Tibial nerve (tissue), 4 donors: ENCODE measurements at regions not wholly inside any gene's neighbourhood (a gene's known extent, or its start where the extent isn't known, plus 50 kb on each side); places are given as distances from the start of the nearest gene placed in this dataset.

Experiments
- EP300 ChIP-seq, 2 donors: sonication (generic); formaldehyde crosslinking; IDR thresholded peaks; one replicate each; pipeline ENCODE4 v1.6.1; 2017; ENCODE audit warnings: antibody characterized with exemption in 2 of 2, mild to moderate bottlenecking in 1 of 2
- POLR2A ChIP-seq, 2 donors: fragments of 450-650 bp; IDR thresholded peaks; one replicate each; pipeline ENCODE4 v1.6.1; 2017; ENCODE audit warnings: antibody characterized with exemption in 2 of 2, mild to moderate bottlenecking in 2 of 2, moderate library complexity in 2 of 2
- TF ChIP-seq, protein P1 (sequence below), 5 experiments: fragments of 200-600 bp in 3 of 5; fragments of 450-650 bp in 2 of 5; sonication (generic) in 3 of 5; IDR thresholded peaks; one replicate each; pipeline ENCODE4 v1.5.1; 2016 to 2019; ENCODE audit warnings: antibody characterized with exemption in 5 of 5, mild to moderate bottlenecking in 3 of 5, moderate library complexity in 2 of 5

DNA sequence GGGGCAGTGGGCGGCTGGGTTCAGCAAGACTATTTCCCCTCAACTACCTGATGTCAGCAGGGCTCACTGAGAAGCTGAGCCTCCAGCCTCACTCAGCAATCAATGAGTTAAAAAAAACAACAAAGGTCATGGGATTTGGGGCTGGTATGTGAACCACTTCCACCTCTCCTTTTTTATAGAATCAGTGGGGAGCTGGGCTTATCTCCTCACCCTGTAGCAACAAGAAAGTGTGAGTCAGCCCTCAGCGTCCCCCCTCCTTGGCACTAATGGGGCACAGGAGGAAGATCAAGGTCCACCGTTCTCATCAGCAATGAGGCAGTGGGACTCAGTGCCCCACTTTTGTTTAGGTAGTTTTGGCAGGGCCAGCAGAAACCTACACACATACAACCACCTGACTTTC, 823.5 kb upstream of the POM121L12 start:
- TF ChIP-seq, protein P1, sequence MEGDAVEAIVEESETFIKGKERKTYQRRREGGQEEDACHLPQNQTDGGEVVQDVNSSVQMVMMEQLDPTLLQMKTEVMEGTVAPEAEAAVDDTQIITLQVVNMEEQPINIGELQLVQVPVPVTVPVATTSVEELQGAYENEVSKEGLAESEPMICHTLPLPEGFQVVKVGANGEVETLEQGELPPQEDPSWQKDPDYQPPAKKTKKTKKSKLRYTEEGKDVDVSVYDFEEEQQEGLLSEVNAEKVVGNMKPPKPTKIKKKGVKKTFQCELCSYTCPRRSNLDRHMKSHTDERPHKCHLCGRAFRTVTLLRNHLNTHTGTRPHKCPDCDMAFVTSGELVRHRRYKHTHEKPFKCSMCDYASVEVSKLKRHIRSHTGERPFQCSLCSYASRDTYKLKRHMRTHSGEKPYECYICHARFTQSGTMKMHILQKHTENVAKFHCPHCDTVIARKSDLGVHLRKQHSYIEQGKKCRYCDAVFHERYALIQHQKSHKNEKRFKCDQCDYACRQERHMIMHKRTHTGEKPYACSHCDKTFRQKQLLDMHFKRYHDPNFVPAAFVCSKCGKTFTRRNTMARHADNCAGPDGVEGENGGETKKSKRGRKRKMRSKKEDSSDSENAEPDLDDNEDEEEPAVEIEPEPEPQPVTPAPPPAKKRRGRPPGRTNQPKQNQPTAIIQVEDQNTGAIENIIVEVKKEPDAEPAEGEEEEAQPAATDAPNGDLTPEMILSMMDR (IDR thresholded peaks at IDR 0.05), result no peak
- TF ChIP-seq EP300 (IDR thresholded peaks at IDR 0.05) (no peak), POLR2A (IDR thresholded peaks at IDR 0.05) (no peak)
